MCF 10A (cell line): ENCODE measurements at regions not wholly inside any gene's neighbourhood (a gene's known extent, or its start where the extent isn't known, plus 50 kb on each side); places are given as distances from the start of the nearest gene placed in this dataset.

ENCODE experiments used
- BruUV-seq: library from RNA; stranded (reverse); fragments of 400-500 nt; replicated peaks from 2 replicates; lab custom pipeline; 2021; lab: Mats Ljungman, UMichigan
- CTCF ChIA-PET: fragments of 300-600 bp; sonication (Branson Sonifier 250); formaldehyde crosslinking; extraction: SDS; loops from one replicate; lab custom pipeline; 2021; ENCODE audit warnings: antibody characterized with exemption, inconsistent platforms; lab: Yijun Ruan, JAX
- POLR2A ChIA-PET: fragments of 300-600, 350-650 bp; sonication (Branson Sonifier 250); formaldehyde crosslinking; extraction: SDS; loops from one replicate; lab custom pipeline; 2020; ENCODE audit warnings: antibody characterized with exemption, inconsistent platforms; lab: Yijun Ruan, JAX
- DNase-seq: peaks from one replicate; pipeline ENCODE4 v3.0.0-alpha.2; 2018; ENCODE audit not compliant: unreplicated experiment
- H3K27ac Mint-ChIP-seq: one replicate; pipeline ENCODE4 v1.8.0; 2022; ENCODE audit warnings: mild to moderate bottlenecking, low read depth, mixed read lengths; ENCODE audit not compliant: unreplicated experiment
- H3K27me3 Mint-ChIP-seq: one replicate; pipeline ENCODE4 v1.8.0; 2022; ENCODE audit warnings: mixed read lengths; ENCODE audit not compliant: insufficient read depth, unreplicated experiment
- H3K36me3 Mint-ChIP-seq: one replicate; pipeline ENCODE4 v1.8.0; 2022; ENCODE audit warnings: mild to moderate bottlenecking, moderate library complexity, mixed read lengths; ENCODE audit not compliant: insufficient read depth, unreplicated experiment
- H3K4me1 Mint-ChIP-seq: one replicate; pipeline ENCODE4 v1.8.0; 2022; ENCODE audit warnings: mixed read lengths; ENCODE audit not compliant: insufficient read depth, unreplicated experiment
- H3K4me3 Mint-ChIP-seq: one replicate; pipeline ENCODE4 v1.8.0; 2022; ENCODE audit warnings: mild to moderate bottlenecking, moderate library complexity, mixed read lengths; ENCODE audit not compliant: unreplicated experiment
- H3K9me3 Mint-ChIP-seq: one replicate; pipeline ENCODE4 v1.8.0; 2022; ENCODE audit warnings: mixed read lengths; ENCODE audit not compliant: unreplicated experiment
- CTCF ChIP-seq: fragments of 200-600 bp; IDR thresholded peaks from one replicate; pipeline ENCODE4 v1.8.0; 2022; ENCODE audit warnings: antibody characterized with exemption, mild to moderate bottlenecking; ENCODE audit not compliant: unreplicated experiment
- intact Hi-C: fragments of 100-400 bp; cut with micrococcal nuclease; formaldehyde crosslinking; loops from 2 replicates; pipeline ENCODE4 v1.14.1; 2022

GRCh38 chrX:20472620-20473258 is 206.0 kb upstream of the RPS6KA3 start:
- no peak for DNase-seq
- no peak overlapping the region for H3K4me3 Mint-ChIP-seq
- intact Hi-C loops: no loop called here
- ChIA-PET CTCF (no interaction called here), POLR2A (no interaction called here)
- H3K36me3 Mint-ChIP-seq: no peaks in the 10 kb centered on the region
- TF ChIP-seq CTCF: no peak
- no peaks in the 10 kb centered on the region for H3K9me3 Mint-ChIP-seq
- no TSS peak for BruUV-seq
- no peak overlapping the region for H3K27ac Mint-ChIP-seq
- H3K4me1 Mint-ChIP-seq: no peaks in the 10 kb centered on the region
- H3K27me3 Mint-ChIP-seq: peaks cover 47% of the 10 kb centered on the region

GRCh38 chrX:20472148-20472547 is 205.4 kb upstream of the RPS6KA3 start:
- peaks cover 47% of the 10 kb centered on the region for H3K27me3 Mint-ChIP-seq
- no peaks in the 10 kb centered on the region for H3K9me3 Mint-ChIP-seq
- TF ChIP-seq CTCF: no peak
- CTCF ChIA-PET: interaction anchor here (0.6 to 1.0 kb wide), 4 partner anchors 15 to 1312 kb away, joined by 3 to 6 read pairs (median 3); no protein-coding TSS in a partner anchor
- POLR2A ChIA-PET: no interaction called here
- H3K4me1 Mint-ChIP-seq: no peaks in the 10 kb centered on the region
- intact Hi-C loops: no loop called here
- H3K36me3 Mint-ChIP-seq: no peaks in the 10 kb centered on the region
- H3K4me3 Mint-ChIP-seq: no peak overlapping the region
- DNase-seq: no peak
- H3K27ac Mint-ChIP-seq: no peak overlapping the region
- BruUV-seq: no TSS peak

DNA sequence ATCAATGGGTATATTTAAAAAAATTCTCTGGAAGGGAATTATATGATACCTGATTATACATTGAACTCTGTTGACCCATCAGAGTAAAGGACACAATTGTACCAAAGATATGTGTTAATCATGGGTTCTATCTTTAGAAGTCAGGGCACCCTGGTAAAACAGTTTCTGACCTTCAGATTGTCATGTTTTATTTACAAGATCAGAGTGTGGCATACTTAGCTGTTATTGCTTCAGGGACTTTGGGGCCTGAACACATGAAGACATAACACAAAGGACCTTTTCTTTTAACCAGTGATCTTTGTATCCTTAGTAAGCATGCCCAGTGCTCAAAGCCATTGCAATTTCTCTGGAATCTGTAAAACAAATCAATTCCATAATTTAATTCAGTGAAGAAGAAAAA is 204.8 kb upstream of the RPS6KA3 start:
- Mint-ChIP-seq H3K27ac (no peak overlapping the region), H3K36me3 (no peaks in the 10 kb centered on the region), H3K4me1 (no peaks in the 10 kb centered on the region), H3K9me3 (no peaks in the 10 kb centered on the region), H3K27me3 (peaks cover 47% of the 10 kb centered on the region), H3K4me3 (no peak overlapping the region)
- CTCF ChIA-PET: interaction anchor here (0.6 to 1.0 kb wide), 4 partner anchors 14 to 1313 kb away, joined by 3 to 6 read pairs (median 3); no protein-coding TSS in a partner anchor
- TF ChIP-seq CTCF: no peak
- no peak for DNase-seq
- POLR2A ChIA-PET: no interaction called here
- intact Hi-C loops: no loop called here
- BruUV-seq: no TSS peak

GRCh38 chrX:20463296-20464075 is 196.8 kb upstream of the RPS6KA3 start:
- intact Hi-C loops: no loop called here
- DNase-seq: no peak
- Mint-ChIP-seq H3K27ac (no peak overlapping the region), H3K4me3 (no peak overlapping the region), H3K9me3 (no peaks in the 10 kb centered on the region), H3K4me1 (no peaks in the 10 kb centered on the region), H3K27me3 (peaks cover 85% of the 10 kb centered on the region), H3K36me3 (no peaks in the 10 kb centered on the region)
- BruUV-seq: no TSS peak
- POLR2A ChIA-PET: no interaction called here
- TF ChIP-seq CTCF: no peak
- CTCF ChIA-PET: interaction anchor here (0.6 kb wide), 1 partner anchor 221 kb away, joined by 3 read pairs; no protein-coding TSS in a partner anchor
